Naive thymus-derived CD4-positive, alpha-beta T cell (primary cell): ENCODE measurements at regions not wholly inside any gene's neighbourhood (a gene's known extent, or its start where the extent isn't known, plus 50 kb on each side); places are given as distances from the start of the nearest gene placed in this dataset.

Experiments
- ATAC-seq: fragments of 150-1000 bp; cut with Tn5 transposase; 2 replicates; pipeline ENCODE4 v1.10.0; 2021; ENCODE audit warnings: mild to moderate bottlenecking, moderate library complexity
- CTCF ChIA-PET: fragments of 350-600 bp; sonication (Branson Sonifier 250); formaldehyde crosslinking; loops from one replicate; lab custom pipeline; 2021; ENCODE audit warnings: antibody characterized with exemption; lab: Charles Lee
- POLR2A ChIA-PET: fragments of 350-600 bp; sonication (Branson Sonifier 250); formaldehyde crosslinking; loops from one replicate; lab custom pipeline; 2021; ENCODE audit warnings: antibody characterized with exemption, inconsistent platforms; lab: Charles Lee
- DNase-seq, 9 donors: peaks; one replicate each; pipeline versions ENCODE4 v3.0.0 to v3.0.0-alpha.2; 2020 to 2022; ENCODE audit warnings: mixed read lengths in 1 of 9
- H3K27ac ChIP-seq: one replicate; pipeline ENCODE4 v1.7.0; 2013; ENCODE audit warnings: mild to moderate bottlenecking, low read depth, low read length, moderate library complexity
- H3K27me3 ChIP-seq, 2 donors: one replicate each; pipeline ENCODE4 v1.7.0; 2013; ENCODE audit warnings: low read length in 2 of 2, mild to moderate bottlenecking in 2 of 2, moderate library complexity in 2 of 2; ENCODE audit not compliant: control insufficient read depth in 2 of 2, insufficient read depth in 2 of 2
- H3K36me3 ChIP-seq, 3 experiments: 1 replicate in 2 of 3; 2 replicates in 1 of 3; pipeline ENCODE4 v1.7.0; 2013; ENCODE audit warnings: low read length in 3 of 3, mild to moderate bottlenecking in 3 of 3, moderate library complexity in 1 of 3; ENCODE audit not compliant: insufficient read depth in 3 of 3, control insufficient read depth in 2 of 3
- H3K4me1 ChIP-seq, 2 donors: one replicate each; pipeline ENCODE4 v1.7.0; 2013; ENCODE audit warnings: low read length in 2 of 2, mild to moderate bottlenecking in 2 of 2, moderate library complexity in 1 of 2; ENCODE audit not compliant: control insufficient read depth in 2 of 2, insufficient read depth in 2 of 2
- H3K4me3 ChIP-seq: 2 replicates; pipeline ENCODE4 v1.7.0; 2013; ENCODE audit warnings: mild to moderate bottlenecking, low read length
- H3K9me3 ChIP-seq, 3 experiments: 1 replicate in 2 of 3; 2 replicates in 1 of 3; pipeline ENCODE4 v1.7.0; 2013; ENCODE audit warnings: low read length in 3 of 3; ENCODE audit not compliant: control insufficient read depth in 2 of 3
- H3K27ac Mint-ChIP-seq, 9 donors: one replicate each; pipeline ENCODE4 v1.8.0; 2020 to 2022; ENCODE audit warnings: mixed read lengths in 9 of 9, mild to moderate bottlenecking in 8 of 9, moderate library complexity in 5 of 9, inconsistent platforms in 2 of 9
- H3K27me3 Mint-ChIP-seq, 5 donors: one replicate each; pipeline ENCODE4 v1.8.0; 2021 to 2022; ENCODE audit warnings: mixed read lengths in 5 of 5, mild to moderate bottlenecking in 1 of 5
- H3K36me3 Mint-ChIP-seq, 5 donors: one replicate each; pipeline ENCODE4 v1.8.0; 2020 to 2022; ENCODE audit warnings: mixed read lengths in 5 of 5, mild to moderate bottlenecking in 3 of 5, inconsistent platforms in 1 of 5
- H3K4me1 Mint-ChIP-seq, 7 donors: one replicate each; pipeline ENCODE4 v1.8.0; 2020 to 2022; ENCODE audit warnings: mixed read lengths in 7 of 7, mild to moderate bottlenecking in 3 of 7, inconsistent platforms in 1 of 7
- H3K4me3 Mint-ChIP-seq, 10 donors: one replicate each; pipeline ENCODE4 v1.8.0; 2020 to 2022; ENCODE audit warnings: mild to moderate bottlenecking in 10 of 10, mixed read lengths in 10 of 10, moderate library complexity in 6 of 10, inconsistent platforms in 2 of 10
- H3K9me3 Mint-ChIP-seq, 11 donors: one replicate each; pipeline ENCODE4 v1.8.0; 2020 to 2022; ENCODE audit warnings: mixed read lengths in 11 of 11, mild to moderate bottlenecking in 4 of 11, inconsistent platforms in 1 of 11, moderate library complexity in 1 of 11
- intact Hi-C, 2 donors: fragments of 100-400 bp; cut with micrococcal nuclease; formaldehyde crosslinking; loops; one replicate each; pipeline ENCODE4 v1.15.1; 2023

DNA sequence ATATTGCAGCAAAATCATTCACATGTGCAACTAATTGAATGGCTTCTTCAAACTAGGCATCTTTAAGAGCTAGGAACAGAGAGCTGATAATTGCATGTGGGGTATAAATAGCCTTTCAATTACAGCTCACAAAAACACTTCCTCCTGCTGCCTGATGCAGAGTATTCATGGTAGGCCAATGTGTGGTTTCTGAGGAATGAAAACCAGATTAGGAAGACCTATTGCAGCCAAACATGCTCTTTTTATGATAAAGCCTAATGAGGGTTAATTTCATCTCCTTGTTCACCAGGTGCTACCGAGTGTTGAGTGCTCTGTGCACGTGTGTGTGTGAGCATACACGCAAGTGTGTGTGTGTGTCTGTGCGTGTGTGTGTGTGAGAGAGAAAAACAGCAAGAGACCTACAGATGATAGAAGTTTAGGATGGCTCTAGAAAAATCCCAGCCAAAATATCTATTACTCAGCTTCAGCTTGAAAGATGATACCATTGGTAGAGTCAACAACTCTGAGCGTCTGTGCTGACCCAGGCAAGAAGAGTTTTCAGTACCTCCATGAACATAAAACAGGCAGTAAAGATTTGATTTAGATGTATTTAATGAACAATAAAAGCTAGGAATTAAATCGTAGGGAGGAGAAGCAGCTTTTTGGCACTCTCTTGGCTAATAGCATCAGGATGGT, 448.5 kb upstream of the ANKRD30A start:
- POLR2A ChIA-PET: no interaction called here
- no peaks in the 10 kb centered on the region for H3K4me1 ChIP-seq
- H3K27me3 ChIP-seq: no peaks in the 10 kb centered on the region
- H3K36me3 ChIP-seq: no peaks in the 10 kb centered on the region
- Mint-ChIP-seq H3K9me3 (peaks cover 0 to 12% (median 4%) of the 10 kb centered on the region in 11 donors), H3K27me3 (no peaks in the 10 kb centered on the region), H3K27ac (no peak overlapping the region), H3K4me3 (no peak overlapping the region), H3K4me1 (no peaks in the 10 kb centered on the region), H3K36me3 (no peaks in the 10 kb centered on the region)
- CTCF ChIA-PET: no interaction called here
- intact Hi-C loops: no loop called here
- DNase-seq (no peak), ATAC-seq (no peak)
- no peak overlapping the region for H3K4me3 ChIP-seq
- H3K27ac ChIP-seq: no peak overlapping the region
- H3K9me3 ChIP-seq: no peaks in the 10 kb centered on the region

DNA sequence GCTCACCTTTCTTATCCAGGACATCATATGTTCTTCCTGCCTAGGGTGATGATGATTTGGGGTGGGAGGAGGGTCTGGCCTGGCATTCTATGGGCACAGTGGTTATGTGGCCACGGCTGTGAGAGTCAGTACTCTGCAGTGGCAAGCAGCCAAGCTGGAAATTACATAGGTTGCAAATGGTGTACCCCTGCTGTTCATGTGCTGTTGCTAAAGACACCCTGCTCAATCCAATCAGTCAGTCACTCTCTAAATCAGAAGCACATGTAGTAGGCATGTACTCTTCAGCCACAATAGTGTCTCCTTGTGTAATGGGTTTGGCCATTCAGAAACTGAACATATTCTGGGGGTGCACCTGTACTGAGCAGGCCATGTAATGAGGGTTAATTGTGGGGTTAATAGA, 449.1 kb upstream of the ANKRD30A start:
- intact Hi-C loops: no loop called here
- H3K9me3 Mint-ChIP-seq: peaks cover 0 to 13% (median 4%) of the 10 kb centered on the region in 11 donors
- no peak overlapping the region for H3K4me3 Mint-ChIP-seq

GRCh38 chr10:36675458-36675880, 449.9 kb upstream of the ANKRD30A start:
- no peaks in the 10 kb centered on the region for H3K36me3 Mint-ChIP-seq

More for the DNA sequence above, 449.1 kb upstream of the ANKRD30A start:
- Mint-ChIP-seq H3K27me3 (no peaks in the 10 kb centered on the region), H3K4me1 (no peaks in the 10 kb centered on the region), H3K36me3 (no peaks in the 10 kb centered on the region), H3K27ac (no peak overlapping the region)
- H3K27ac ChIP-seq: no peak overlapping the region
- no peaks in the 10 kb centered on the region for H3K36me3 ChIP-seq
- no peaks in the 10 kb centered on the region for H3K27me3 ChIP-seq
- DNase-seq (no peak), ATAC-seq (no peak)
- no peaks in the 10 kb centered on the region for H3K4me1 ChIP-seq
- H3K4me3 ChIP-seq: no peak overlapping the region
- H3K9me3 ChIP-seq: no peaks in the 10 kb centered on the region
- POLR2A ChIA-PET: no interaction called here
- CTCF ChIA-PET: no interaction called here

GRCh38 chr10:36671607-36672006, 453.8 kb upstream of the ANKRD30A start:
- Mint-ChIP-seq H3K27me3 (no peaks in the 10 kb centered on the region), H3K36me3 (no peaks in the 10 kb centered on the region), H3K27ac (no peak overlapping the region), H3K4me3 (no peak overlapping the region), H3K4me1 (no peaks in the 10 kb centered on the region), H3K9me3 (peaks cover 0 to 15% (median 8%) of the 10 kb centered on the region in 11 donors)
- ChIA-PET CTCF (no interaction called here), POLR2A (no interaction called here)
- H3K4me3 ChIP-seq: no peak overlapping the region
- ATAC-seq (no peak), DNase-seq (no peak)
- intact Hi-C loops: no loop called here
- no peaks in the 10 kb centered on the region for H3K4me1 ChIP-seq
- H3K27ac ChIP-seq: no peak overlapping the region
- H3K36me3 ChIP-seq: no peaks in the 10 kb centered on the region
- no peaks in the 10 kb centered on the region for H3K9me3 ChIP-seq
- H3K27me3 ChIP-seq: no peaks in the 10 kb centered on the region

More at GRCh38 chr10:36675458-36675880, 449.9 kb upstream of the ANKRD30A start:
- Histone ChIP-seq H3K27ac (no peak overlapping the region), H3K36me3 (no peaks in the 10 kb centered on the region), H3K4me3 (no peak overlapping the region), H3K9me3 (no peaks in the 10 kb centered on the region), H3K27me3 (no peaks in the 10 kb centered on the region), H3K4me1 (no peaks in the 10 kb centered on the region)
- no peaks in the 10 kb centered on the region for H3K27me3 Mint-ChIP-seq
- H3K4me1 Mint-ChIP-seq: no peaks in the 10 kb centered on the region
- no peak overlapping the region for H3K4me3 Mint-ChIP-seq
- no peak for DNase-seq
- ChIA-PET CTCF (no interaction called here), POLR2A (no interaction called here)
- ATAC-seq: no peak
- intact Hi-C loops: no loop called here
- no peak overlapping the region for H3K27ac Mint-ChIP-seq
- peaks cover 0 to 15% (median 4%) of the 10 kb centered on the region in 11 donors for H3K9me3 Mint-ChIP-seq

DNA sequence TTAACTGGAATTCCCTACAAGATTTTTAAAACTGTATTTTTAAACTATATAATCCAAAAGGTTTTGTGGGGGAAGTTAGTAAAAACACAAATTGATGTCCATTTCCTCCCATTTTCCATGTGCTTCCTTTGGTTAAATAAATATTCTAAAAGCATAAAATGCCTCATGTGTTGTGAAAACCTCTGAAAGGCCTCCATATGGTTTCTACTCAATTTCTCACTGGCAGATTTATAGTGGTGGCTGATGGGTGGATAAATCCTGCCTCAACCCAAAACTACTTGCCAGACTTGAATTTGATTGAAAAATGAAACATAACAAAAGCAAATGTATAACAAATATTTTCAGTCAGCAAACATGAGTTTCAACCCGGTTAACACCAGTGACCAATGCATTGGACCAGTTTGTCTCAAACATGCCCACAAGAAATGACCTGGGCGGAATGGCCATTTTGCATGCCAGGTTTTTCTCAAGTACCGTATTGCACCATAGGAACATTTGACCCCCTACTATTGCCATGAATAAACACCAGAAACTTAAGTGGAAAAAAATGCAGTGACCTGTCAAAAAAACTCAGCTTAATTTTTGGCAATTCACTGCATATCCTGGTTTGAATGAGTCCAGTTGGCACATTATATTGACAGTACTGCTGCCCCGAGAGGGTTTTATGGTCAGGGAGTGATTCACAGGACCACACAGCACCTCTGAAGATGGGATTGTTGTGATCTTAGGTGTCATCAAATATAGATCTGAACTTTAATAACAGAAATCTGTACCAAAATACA, 454.6 kb upstream of the ANKRD30A start:
- H3K27ac Mint-ChIP-seq: no peak overlapping the region
- peaks cover 0 to 16% (median 8%) of the 10 kb centered on the region in 11 donors for H3K9me3 Mint-ChIP-seq

DNA sequence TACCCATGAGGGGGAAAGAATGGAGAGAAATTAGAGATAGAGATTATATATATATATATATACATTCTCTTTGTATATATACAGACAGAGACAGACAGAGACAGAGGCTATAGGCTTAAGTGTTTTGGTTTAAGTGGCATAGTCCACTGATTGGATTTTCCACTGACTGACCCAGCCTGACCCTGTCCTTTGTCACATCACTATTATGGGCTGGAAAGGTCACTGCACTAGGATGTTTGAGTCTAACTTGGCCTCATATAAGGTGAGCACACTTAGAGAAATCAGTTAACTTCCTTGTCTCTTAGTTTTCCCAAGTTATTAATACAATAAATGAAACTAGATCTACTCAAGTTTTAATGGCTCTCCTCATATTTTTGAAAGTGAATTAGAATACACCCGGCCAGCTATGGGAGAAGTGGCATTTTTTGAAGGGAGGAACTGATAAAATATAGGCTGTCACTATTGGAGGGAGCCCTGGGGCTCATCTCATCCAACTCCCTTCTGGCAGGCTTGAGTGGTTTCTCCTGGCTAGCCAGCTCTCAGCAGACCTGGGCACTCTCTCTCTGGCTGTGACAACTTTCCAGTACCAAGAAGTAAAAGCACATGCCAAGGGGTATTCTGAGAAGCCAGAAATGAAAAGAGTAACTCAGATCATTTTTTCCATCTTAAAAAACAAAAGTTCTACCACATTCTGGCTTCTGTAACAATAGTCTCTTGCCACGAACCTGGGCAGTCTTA, 455.6 kb upstream of the ANKRD30A start:
- Histone ChIP-seq H3K27ac (no peak overlapping the region), H3K27me3 (no peaks in the 10 kb centered on the region), H3K36me3 (no peaks in the 10 kb centered on the region), H3K4me1 (no peaks in the 10 kb centered on the region), H3K4me3 (no peak overlapping the region), H3K9me3 (no peaks in the 10 kb centered on the region)
- intact Hi-C loops: no loop called here
- H3K4me1 Mint-ChIP-seq: no peaks in the 10 kb centered on the region
- POLR2A ChIA-PET: interaction anchor here (0.8 kb wide), 1 partner anchor 32 kb away, joined by 3 read pairs; no protein-coding TSS in a partner anchor
- H3K36me3 Mint-ChIP-seq: no peaks in the 10 kb centered on the region
- ATAC-seq (no peak), DNase-seq (no peak)
- no peaks in the 10 kb centered on the region for H3K27me3 Mint-ChIP-seq
- no peak overlapping the region for H3K27ac Mint-ChIP-seq
- CTCF ChIA-PET: no interaction called here
- H3K4me3 Mint-ChIP-seq: no peak overlapping the region
- H3K9me3 Mint-ChIP-seq: peaks cover 0 to 15% (median 4%) of the 10 kb centered on the region in 11 donors

More for the DNA sequence above, 454.6 kb upstream of the ANKRD30A start:
- H3K27ac ChIP-seq: no peak overlapping the region
- no peak overlapping the region for H3K4me3 ChIP-seq
- POLR2A ChIA-PET: no interaction called here
- Mint-ChIP-seq H3K4me1 (no peaks in the 10 kb centered on the region), H3K36me3 (no peaks in the 10 kb centered on the region), H3K4me3 (no peak overlapping the region), H3K27me3 (no peaks in the 10 kb centered on the region)
- H3K4me1 ChIP-seq: no peaks in the 10 kb centered on the region
- CTCF ChIA-PET: no interaction called here
- intact Hi-C loops: no loop called here
- no peak for DNase-seq
- no peak for ATAC-seq
- H3K27me3 ChIP-seq: no peaks in the 10 kb centered on the region
- no peaks in the 10 kb centered on the region for H3K36me3 ChIP-seq
- no peaks in the 10 kb centered on the region for H3K9me3 ChIP-seq
